ENCODE measurements at regions not wholly inside any gene's neighbourhood (a gene's known extent, or its start where the extent isn't known, plus 50 kb on each side); places are given as distances from the start of the nearest gene placed in this dataset.

- TF ChIP-seq, protein P1, sequence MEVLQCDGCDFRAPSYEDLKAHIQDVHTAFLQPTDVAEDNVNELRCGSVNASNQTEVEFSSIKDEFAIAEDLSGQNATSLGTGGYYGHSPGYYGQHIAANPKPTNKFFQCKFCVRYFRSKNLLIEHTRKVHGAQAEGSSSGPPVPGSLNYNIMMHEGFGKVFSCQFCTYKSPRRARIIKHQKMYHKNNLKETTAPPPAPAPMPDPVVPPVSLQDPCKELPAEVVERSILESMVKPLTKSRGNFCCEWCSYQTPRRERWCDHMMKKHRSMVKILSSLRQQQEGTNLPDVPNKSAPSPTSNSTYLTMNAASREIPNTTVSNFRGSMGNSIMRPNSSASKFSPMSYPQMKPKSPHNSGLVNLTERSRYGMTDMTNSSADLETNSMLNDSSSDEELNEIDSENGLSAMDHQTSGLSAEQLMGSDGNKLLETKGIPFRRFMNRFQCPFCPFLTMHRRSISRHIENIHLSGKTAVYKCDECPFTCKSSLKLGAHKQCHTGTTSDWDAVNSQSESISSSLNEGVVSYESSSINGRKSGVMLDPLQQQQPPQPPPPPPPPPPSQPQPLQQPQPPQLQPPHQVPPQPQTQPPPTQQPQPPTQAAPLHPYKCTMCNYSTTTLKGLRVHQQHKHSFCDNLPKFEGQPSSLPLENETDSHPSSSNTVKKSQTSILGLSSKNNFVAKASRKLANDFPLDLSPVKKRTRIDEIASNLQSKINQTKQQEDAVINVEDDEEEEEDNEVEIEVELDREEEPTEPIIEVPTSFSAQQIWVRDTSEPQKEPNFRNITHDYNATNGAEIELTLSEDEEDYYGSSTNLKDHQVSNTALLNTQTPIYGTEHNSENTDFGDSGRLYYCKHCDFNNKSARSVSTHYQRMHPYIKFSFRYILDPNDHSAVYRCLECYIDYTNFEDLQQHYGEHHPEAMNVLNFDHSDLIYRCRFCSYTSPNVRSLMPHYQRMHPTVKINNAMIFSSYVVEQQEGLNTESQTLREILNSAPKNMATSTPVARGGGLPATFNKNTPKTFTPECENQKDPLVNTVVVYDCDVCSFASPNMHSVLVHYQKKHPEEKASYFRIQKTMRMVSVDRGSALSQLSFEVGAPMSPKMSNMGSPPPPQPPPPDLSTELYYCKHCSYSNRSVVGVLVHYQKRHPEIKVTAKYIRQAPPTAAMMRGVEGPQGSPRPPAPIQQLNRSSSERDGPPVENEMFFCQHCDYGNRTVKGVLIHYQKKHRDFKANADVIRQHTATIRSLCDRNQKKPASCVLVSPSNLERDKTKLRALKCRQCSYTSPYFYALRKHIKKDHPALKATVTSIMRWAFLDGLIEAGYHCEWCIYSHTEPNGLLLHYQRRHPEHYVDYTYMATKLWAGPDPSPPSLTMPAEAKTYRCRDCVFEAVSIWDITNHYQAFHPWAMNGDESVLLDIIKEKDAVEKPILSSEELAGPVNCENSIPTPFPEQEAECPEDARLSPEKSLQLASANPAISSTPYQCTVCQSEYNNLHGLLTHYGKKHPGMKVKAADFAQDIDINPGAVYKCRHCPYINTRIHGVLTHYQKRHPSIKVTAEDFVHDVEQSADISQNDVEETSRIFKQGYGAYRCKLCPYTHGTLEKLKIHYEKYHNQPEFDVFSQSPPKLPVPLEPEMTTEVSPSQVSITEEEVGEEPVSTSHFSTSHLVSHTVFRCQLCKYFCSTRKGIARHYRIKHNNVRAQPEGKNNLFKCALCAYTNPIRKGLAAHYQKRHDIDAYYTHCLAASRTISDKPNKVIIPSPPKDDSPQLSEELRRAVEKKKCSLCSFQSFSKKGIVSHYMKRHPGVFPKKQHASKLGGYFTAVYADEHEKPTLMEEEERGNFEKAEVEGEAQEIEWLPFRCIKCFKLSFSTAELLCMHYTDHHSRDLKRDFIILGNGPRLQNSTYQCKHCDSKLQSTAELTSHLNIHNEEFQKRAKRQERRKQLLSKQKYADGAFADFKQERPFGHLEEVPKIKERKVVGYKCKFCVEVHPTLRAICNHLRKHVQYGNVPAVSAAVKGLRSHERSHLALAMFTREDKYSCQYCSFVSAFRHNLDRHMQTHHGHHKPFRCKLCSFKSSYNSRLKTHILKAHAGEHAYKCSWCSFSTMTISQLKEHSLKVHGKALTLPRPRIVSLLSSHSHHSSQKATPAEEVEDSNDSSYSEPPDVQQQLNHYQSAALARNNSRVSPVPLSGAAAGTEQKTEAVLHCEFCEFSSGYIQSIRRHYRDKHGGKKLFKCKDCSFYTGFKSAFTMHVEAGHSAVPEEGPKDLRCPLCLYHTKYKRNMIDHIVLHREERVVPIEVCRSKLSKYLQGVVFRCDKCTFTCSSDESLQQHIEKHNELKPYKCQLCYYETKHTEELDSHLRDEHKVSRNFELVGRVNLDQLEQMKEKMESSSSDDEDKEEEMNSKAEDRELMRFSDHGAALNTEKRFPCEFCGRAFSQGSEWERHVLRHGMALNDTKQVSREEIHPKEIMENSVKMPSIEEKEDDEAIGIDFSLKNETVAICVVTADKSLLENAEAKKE (CRISPR knock-in tag; IDR thresholded peaks at IDR 0.05) = no peak
- TF ChIP-seq EZH2phosphoT487 (IDR thresholded peaks at IDR 0.05; ENCODE audit: unreplicated experiment) (no peak), EZH2 (IDR thresholded peaks at IDR 0.05; ENCODE audit: low read depth, unreplicated experiment) (no peak), NANOG (IDR thresholded peaks at IDR 0.05; ENCODE audit: borderline replicate concordance) (no peak), CTCF (conservative IDR thresholded peaks at IDR 0.05; ENCODE audit: low read depth in 2 of 2) (no peak), REST (IDR thresholded peaks at IDR 0.05; ENCODE audit: unreplicated experiment) (no peak), ZNF114 (CRISPR knock-in tag; IDR thresholded peaks at IDR 0.05) (no peak)
Observed at GRCh38 chr9:118529210-118529609, 825.0 kb downstream of the TLR4 start (continued).

Measured in GM23338 (cell line).